ENCODE measurements at regions not wholly inside any gene's neighbourhood (a gene's known extent, or its start where the extent isn't known, plus 50 kb on each side); places are given as distances from the start of the nearest gene placed in this dataset.

DNA sequence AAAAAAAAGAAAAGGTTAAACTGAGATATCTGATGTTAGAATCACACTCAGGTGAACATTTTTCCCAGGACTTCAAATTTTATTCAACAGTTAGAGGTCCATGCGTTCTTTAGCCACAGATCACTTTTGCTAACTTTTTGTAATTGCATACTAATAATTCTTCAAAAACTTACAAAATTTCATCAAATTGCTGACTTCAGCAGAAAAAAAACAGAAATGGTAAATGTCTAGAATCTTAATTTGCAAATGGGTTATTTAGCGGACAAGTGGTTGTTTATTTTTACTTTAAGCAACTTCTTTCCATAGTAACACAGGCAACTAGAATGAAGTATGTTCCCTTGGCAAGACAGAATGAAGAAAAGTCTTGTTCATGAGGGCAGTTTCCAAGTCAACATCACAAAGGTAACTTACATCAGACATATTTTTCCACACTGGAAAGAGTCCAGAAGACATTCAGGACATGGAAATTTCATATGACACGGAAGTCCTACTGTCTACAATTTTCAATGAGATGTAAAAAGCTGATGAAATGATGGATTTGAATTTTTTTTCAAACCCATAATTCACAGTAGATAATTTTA, 62.5 kb upstream of the SOX5 start:
- Histone ChIP-seq H2BK20ac (ENCODE audit: low read depth, low read length) (no peak overlapping the region), H2AFZ (replicated peaks; ENCODE audit: low read length, poor library complexity) (no peak overlapping the region), H3K9me3 (ENCODE audit: control insufficient read depth, insufficient read depth, low read length) (no peaks in the 10 kb centered on the region), H3K23ac (ENCODE audit: low read depth, low read length) (no peak overlapping the region), H3K18ac (ENCODE audit: low read depth, low read length) (no peak overlapping the region), H3K4ac (ENCODE audit: low read depth, low read length) (no peak overlapping the region), H3K27me3 (ENCODE audit: control insufficient read depth, insufficient read depth, low read length) (no peaks in the 10 kb centered on the region), H3K27ac (ENCODE audit: insufficient read depth, low read length) (no peak overlapping the region), H3K79me1 (ENCODE audit: low read depth in 1 of 2, low read length in 2 of 2) (no peaks in the 10 kb centered on the region; a peak in 1 of 4 replicates), H4K20me1 (ENCODE audit: insufficient read depth, low read length) (no peaks in the 10 kb centered on the region), H2BK15ac (ENCODE audit: low read depth, low read length) (no peak overlapping the region), H4K5ac (ENCODE audit: low read depth, low read length) (no peak overlapping the region), H3K36me3 (ENCODE audit: control insufficient read depth, insufficient read depth, low read length) (no peaks in the 10 kb centered on the region), H3K4me3 (ENCODE audit: insufficient read depth, low read depth, low read length) (no peak overlapping the region), H2AK5ac (ENCODE audit: low read depth, low read length) (no peak overlapping the region), H4K91ac (ENCODE audit: insufficient read depth, low read depth, low read length) (no peak overlapping the region), H3K4me2 (ENCODE audit: low read depth, low read length) (no peak overlapping the region), H3K9me1 (ENCODE audit: insufficient read depth, low read length) (no peaks in the 10 kb centered on the region; the same call in 1 of the 2 replicates), H3K14ac (replicated peaks; ENCODE audit: low read depth, low read length) (no peak overlapping the region), H4K8ac (ENCODE audit: low read depth in 2 of 2, low read length in 2 of 2) (no peak overlapping the region), H3K9ac (ENCODE audit: low read depth, low read length) (no peak overlapping the region), H2BK5ac (ENCODE audit: low read depth, low read length, poor library complexity, severe bottlenecking) (no peak overlapping the region), H3K56ac (ENCODE audit: extremely low read depth, insufficient read depth, low read length) (no peak overlapping the region), H2BK120ac (ENCODE audit: low read depth, low read length) (no peak overlapping the region), H2AK9ac (replicated peaks; ENCODE audit: low read depth, low read length, poor library complexity) (no peak overlapping the region), H3K4me1 (ENCODE audit: control insufficient read depth, insufficient read depth, low read length) (no peaks in the 10 kb centered on the region)
- in situ Hi-C loops (cut with MboI; ENCODE audit: low sequenced_read_pairs), result no loop called here
- no CpG with 5 or more reads among the region's 3 CpGs for WGBS, 2 experiments (ENCODE audit: extremely low coverage in 2 of 2, insufficient read length in 1 of 2)
- BruUV-seq (replicated peaks), result no TSS peak
- DNase-seq (no peak), ATAC-seq (ENCODE audit: low read depth) (no peak)
- dilution Hi-C loops (cut with HindIII; ENCODE audit: low sequenced_read_pairs, unreplicated experiment), result no loop called here
- intact Hi-C loops (cut with micrococcal nuclease), result no loop called here
- CTCF ChIA-PET, result no interaction called here
- TF ChIP-seq BHLHE40 (IDR thresholded peaks at IDR 0.05; ENCODE audit: low read depth, low read length), result no peak
- TF ChIP-seq MAFK (IDR thresholded peaks at IDR 0.05; ENCODE audit: low read depth, low read length), result peak; percentile 99
- POLR2A ChIA-PET (ENCODE audit: unreplicated experiment), result no interaction called here

Measured in IMR-90 (cell line).